IMR-90 (cell line): ENCODE measurements at regions not wholly inside any gene's neighbourhood (a gene's known extent, or its start where the extent isn't known, plus 50 kb on each side); places are given as distances from the start of the nearest gene placed in this dataset.
A peak's percentile ranks its signal among the peaks of the same experiment; 100 is the strongest.

ENCODE experiments used
- ATAC-seq: fragments of 200-7000 bp; cut with Tn5 transposase; 2 replicates; pipeline ENCODE4 v1.9.1; 2020; ENCODE audit warnings: low read depth, mild to moderate bottlenecking, moderate library complexity
- BruUV-seq: library from RNA; stranded (reverse); fragments of 400-500 nt; replicated peaks from 2 replicates; lab custom pipeline; 2021; lab: Mats Ljungman, UMichigan
- CTCF ChIA-PET: fragments of 300-600 bp; formaldehyde crosslinking; extraction: SDS; loops from one replicate; lab custom pipeline; 2021; ENCODE audit warnings: antibody characterized with exemption; lab: Yijun Ruan, JAX
- POLR2A ChIA-PET: fragments of 300-600 bp; sonication (Branson Sonifier 250); formaldehyde crosslinking; loops from one replicate; lab custom pipeline; 2022; ENCODE audit warnings: antibody characterized with exemption; ENCODE audit not compliant: unreplicated experiment; lab: Charles Lee
- DNase-seq: peaks from one replicate; pipeline ENCODE4 v3.0.0; 2013
- H2AFZ ChIP-seq: replicated peaks from 2 replicates; pipeline ENCODE3; 2013; ENCODE audit warnings: low read length, mild to moderate bottlenecking; ENCODE audit not compliant: poor library complexity
- H2AK5ac ChIP-seq: 2 replicates; pipeline ENCODE4 v1.6.1; 2013; ENCODE audit warnings: low read depth, low read length, inconsistent platforms
- H2AK9ac ChIP-seq: replicated peaks from 2 replicates; pipeline ENCODE3; 2013; ENCODE audit warnings: mild to moderate bottlenecking, low read depth, low read length, moderate library complexity; ENCODE audit not compliant: poor library complexity
- H2BK120ac ChIP-seq: 2 replicates; pipeline ENCODE4 v1.6.1; 2013; ENCODE audit warnings: low read depth, low read length, inconsistent platforms
- H2BK15ac ChIP-seq: 3 replicates; pipeline ENCODE4 v1.6.1; 2013; ENCODE audit warnings: low read depth, low read length, inconsistent platforms
- H2BK20ac ChIP-seq: 2 replicates; pipeline ENCODE4 v1.6.1; 2013; ENCODE audit warnings: low read depth, mild to moderate bottlenecking, inconsistent platforms, low read length, moderate library complexity
- H2BK5ac ChIP-seq: 2 replicates; pipeline ENCODE4 v1.6.1; 2013; ENCODE audit warnings: mild to moderate bottlenecking, low read depth, low read length, inconsistent platforms; ENCODE audit not compliant: poor library complexity, severe bottlenecking
- H3K14ac ChIP-seq: replicated peaks from 2 replicates; pipeline ENCODE4 v1.6.1; 2013; ENCODE audit warnings: low read depth, low read length, inconsistent platforms
- H3K18ac ChIP-seq: 2 replicates; pipeline ENCODE4 v1.6.1; 2013; ENCODE audit warnings: low read depth, low read length, control low read depth
- H3K23ac ChIP-seq: 2 replicates; pipeline ENCODE4 v1.6.1; 2013; ENCODE audit warnings: low read depth, low read length, inconsistent platforms
- H3K27ac ChIP-seq: 2 replicates; pipeline ENCODE4 v1.5.1; 2013; ENCODE audit warnings: mild to moderate bottlenecking, control low read depth, low read length; ENCODE audit not compliant: insufficient read depth
- H3K27me3 ChIP-seq: 2 replicates; pipeline ENCODE4 v1.6.1; 2013; ENCODE audit warnings: low read length; ENCODE audit not compliant: control insufficient read depth, insufficient read depth
- H3K36me3 ChIP-seq: 2 replicates; pipeline ENCODE4 v1.6.1; 2013; ENCODE audit warnings: low read length, mixed read lengths; ENCODE audit not compliant: control insufficient read depth, insufficient read depth
- H3K4ac ChIP-seq: 2 replicates; pipeline ENCODE4 v1.6.1; 2013; ENCODE audit warnings: low read depth, low read length, inconsistent platforms
- H3K4me1 ChIP-seq: 2 replicates; pipeline ENCODE4 v1.6.1; 2013; ENCODE audit warnings: low read length, mixed read lengths; ENCODE audit not compliant: control insufficient read depth, insufficient read depth
- H3K4me2 ChIP-seq: 2 replicates; pipeline ENCODE4 v1.6.1; 2013; ENCODE audit warnings: low read depth, mild to moderate bottlenecking, control low read depth, low read length, moderate library complexity
- H3K4me3 ChIP-seq: 2 replicates; pipeline ENCODE4 v1.5.1; 2013; ENCODE audit warnings: low read depth, mild to moderate bottlenecking, control low read depth, low read length, moderate library complexity; ENCODE audit not compliant: insufficient read depth
- H3K56ac ChIP-seq: 2 replicates; pipeline ENCODE4 v1.6.1; 2013; ENCODE audit warnings: low read length, inconsistent platforms; ENCODE audit not compliant: insufficient read depth; ENCODE audit errors: extremely low read depth
- H3K79me1 ChIP-seq, 2 experiments: 2 replicates each; pipeline ENCODE4 v1.6.1; 2013; ENCODE audit warnings: low read length in 2 of 2, inconsistent platforms in 1 of 2, low read depth in 1 of 2
- H3K9ac ChIP-seq: 2 replicates; pipeline ENCODE4 v1.6.1; 2013; ENCODE audit warnings: low read depth, low read length, control low read depth
- H3K9me1 ChIP-seq: 2 replicates; pipeline ENCODE4 v1.6.1; 2013; ENCODE audit warnings: low read length, inconsistent platforms; ENCODE audit not compliant: insufficient read depth
- H3K9me3 ChIP-seq: 2 replicates; pipeline ENCODE4 v1.6.1; 2013; ENCODE audit warnings: low read length; ENCODE audit not compliant: control insufficient read depth, insufficient read depth
- H4K20me1 ChIP-seq: 2 replicates; pipeline ENCODE4 v1.6.1; 2013; ENCODE audit warnings: low read length, inconsistent platforms; ENCODE audit not compliant: insufficient read depth
- H4K5ac ChIP-seq: 2 replicates; pipeline ENCODE4 v1.6.1; 2013; ENCODE audit warnings: mild to moderate bottlenecking, low read depth, low read length, control low read depth
- H4K8ac ChIP-seq, 2 experiments: 2 replicates each; pipeline ENCODE4 v1.6.1; 2013; ENCODE audit warnings: low read depth in 2 of 2, low read length in 2 of 2, control low read depth in 1 of 2, inconsistent platforms in 1 of 2
- H4K91ac ChIP-seq: 2 replicates; pipeline ENCODE4 v1.6.1; 2013; ENCODE audit warnings: low read depth, low read length, inconsistent platforms; ENCODE audit not compliant: insufficient read depth
- BHLHE40 ChIP-seq: fragments of 150-350 bp; IDR thresholded peaks from 2 replicates; pipeline ENCODE4 v1.6.1; 2016; ENCODE audit warnings: mild to moderate bottlenecking, low read depth, low read length
- ELK1 ChIP-seq: fragments of 150-350 bp; IDR thresholded peaks from 2 replicates; pipeline ENCODE4 v1.6.1; 2016; ENCODE audit warnings: low read depth, mild to moderate bottlenecking, low read length, moderate library complexity, borderline replicate concordance
- FOS ChIP-seq: fragments of 150-350 bp; IDR thresholded peaks from 2 replicates; pipeline ENCODE4 v1.6.1; 2016; ENCODE audit warnings: low read depth, low read length
- RAD21 ChIP-seq: IDR thresholded peaks from 2 replicates; pipeline ENCODE4 v1.6.1; 2012; ENCODE audit warnings: low read length, improper control_type of control experiment
- RCOR1 ChIP-seq: IDR thresholded peaks from 2 replicates; pipeline ENCODE4 v1.6.1; 2012; ENCODE audit warnings: mild to moderate bottlenecking, low read length, improper control_type of control experiment; ENCODE audit not compliant: insufficient replicate concordance
- RFX5 ChIP-seq: IDR thresholded peaks from 2 replicates; pipeline ENCODE4 v1.8.0; 2012; ENCODE audit warnings: low read depth, mild to moderate bottlenecking, low read length, moderate library complexity
- WGBS, 2 experiments: methylation state at CpG; one replicate each; pipeline versions ENCODE4 v1.1.5 to v1.1.7; 2013; ENCODE audit warnings: missing lambda C conversion rate in 2 of 2; ENCODE audit not compliant: insufficient read length in 1 of 2; ENCODE audit errors: extremely low coverage in 2 of 2; 5-methylcytosine and 5-hydroxymethylcytosine counted together
- dilution Hi-C: fragments of 300-500 bp; cut with HindIII; formaldehyde crosslinking; loops from one replicate; pipeline ENCODE4 v1.14.3; 2018; ENCODE audit warnings: low sequenced_read_pairs; ENCODE audit not compliant: unreplicated experiment
- in situ Hi-C: fragments of 300-500 bp; cut with MboI; formaldehyde crosslinking; loops from 3 replicates; pipeline ENCODE4 v1.14.3; 2019; ENCODE audit warnings: low sequenced_read_pairs, inconsistent platforms, mixed read lengths
- intact Hi-C: fragments of 100-400 bp; cut with micrococcal nuclease; formaldehyde crosslinking; loops from 2 replicates; pipeline ENCODE4 v1.10.0; 2022

GRCh38 chr21:35138665-35139381 is 89.7 kb upstream of the RUNX1 start:
- Histone ChIP-seq H3K4me2 (no peak overlapping the region), H4K20me1 (no peaks in the 10 kb centered on the region), H3K4me1 (peaks cover 14% of the 10 kb centered on the region), H3K79me1 (0 out of 4 replicates have a peak, but pooled peaks cover 0 to 8% of the 10 kb centered on the region in 2 experiments), H2AFZ (peak overlapping the region; percentile 69), H3K36me3 (no peaks in the 10 kb centered on the region), H4K91ac (peak overlapping the region; percentile 61), H3K9me1 (peaks cover 22% of the 10 kb centered on the region), H3K9ac (no peak overlapping the region), H3K27me3 (no peaks in the 10 kb centered on the region), H2AK5ac (peak overlapping the region; percentile 84), H4K8ac (peak overlapping the region; percentile 16 to 61; a peak in 3 of 4 replicates), H3K27ac (no peak overlapping the region), H3K4me3 (no peak overlapping the region), H3K14ac (peak overlapping the region; percentile 79), H4K5ac (peak overlapping the region; percentile 15; the same call in 1 of the 2 replicates), H2BK20ac (peak overlapping the region; percentile 83), H3K56ac (0 out of 2 replicates have a peak overlapping the region, but pooled peaks have one; percentile 14), H2BK120ac (peak overlapping the region; percentile 89), H3K4ac (peak overlapping the region; percentile 90), H3K23ac (peak overlapping the region; percentile 69; the same call in 1 of the 2 replicates), H3K18ac (peak overlapping the region; percentile 31; the same call in 1 of the 2 replicates), H2AK9ac (peak overlapping the region; percentile 63), H2BK15ac (peak overlapping the region; percentile 80; the same call in 1 of the 3 replicates), H2BK5ac (peak overlapping the region; percentile 51), H3K9me3 (no peaks in the 10 kb centered on the region)
- ATAC-seq (peak; percentile 50; the same call in 1 of the 2 replicates), DNase-seq (peak; percentile 95)
- peak; percentile 93 for TF ChIP-seq RCOR1
- TF ChIP-seq FOS, result peak; percentile 38
- 0 out of 2 replicates have a peak, but pooled peaks have one; percentile 2 for TF ChIP-seq RAD21
- peak; percentile 81 for TF ChIP-seq BHLHE40
- TF ChIP-seq RFX5, result no peak
- TF ChIP-seq ELK1, result no peak
- CTCF ChIA-PET, result no interaction called here
- WGBS, 2 experiments, result 50% methylated on average over 4 of the region's 12 CpGs; no CpG with 5 or more reads in 1 of the 2 experiments
- in situ Hi-C loops, result no loop called here
- POLR2A ChIA-PET, result interaction anchor here (0.6 kb wide), 1 partner anchor 147 kb away, joined by 8 read pairs; no protein-coding TSS in a partner anchor
- intact Hi-C loops, result no loop called here
- dilution Hi-C loops, result no loop called here
- no TSS peak for BruUV-seq
